PC-9 (cell line): ENCODE measurements at regions not wholly inside any gene's neighbourhood (a gene's known extent, or its start where the extent isn't known, plus 50 kb on each side); places are given as distances from the start of the nearest gene placed in this dataset.
"Not testable (repeated sequence)": the region's sequence is repeated elsewhere in the genome, so short reads cannot be mapped to it uniquely, and the experiment has no call there.

Experiments used
- BruUV-seq: library from RNA; stranded (reverse); fragments of 400-500 nt; replicated peaks from 2 replicates; lab custom pipeline; 2021; lab: Mats Ljungman, UMichigan
- CTCF ChIA-PET: fragments of 300-600 bp; sonication (Branson Sonifier 250); formaldehyde crosslinking; loops from one replicate; lab custom pipeline; 2022; ENCODE audit warnings: antibody characterized with exemption; lab: Charles Lee
- POLR2A ChIA-PET: fragments of 300-600 bp; sonication (Branson Sonifier 250); formaldehyde crosslinking; loops from one replicate; lab custom pipeline; 2022; ENCODE audit warnings: antibody characterized with exemption; ENCODE audit not compliant: unreplicated experiment; lab: Charles Lee
- DNase-seq, 2 experiments: peaks; one replicate each; pipeline versions ENCODE4 v3.0.0 to v3.0.0-alpha.2; 2015 to 2022; ENCODE audit warnings: mixed read lengths in 1 of 2
- H2AFZ ChIP-seq: fragments of 200-600 bp; sonication (generic); 2 replicates; pipeline ENCODE4 v1.8.1; 2017; ENCODE audit warnings: antibody characterized with exemption
- H3F3A ChIP-seq: fragments of 200-600 bp; sonication (generic); 2 replicates; pipeline ENCODE4 v1.8.1; 2017; ENCODE audit warnings: antibody characterized with exemption, mild to moderate bottlenecking, low read depth; ENCODE audit not compliant: insufficient read depth
- H3K27ac ChIP-seq: fragments of 200-600 bp; sonication (generic); 2 replicates; pipeline ENCODE4 v1.6.1; 2016; ENCODE audit warnings: mixed run types
- H3K27me3 ChIP-seq: fragments of 200-600 bp; sonication (generic); 2 replicates; pipeline ENCODE4 v1.6.1; 2016; ENCODE audit warnings: low read depth, mixed run types; ENCODE audit not compliant: insufficient read depth
- H3K36me3 ChIP-seq: fragments of 200-600 bp; sonication (generic); 2 replicates; pipeline ENCODE4 v1.6.1; 2016; ENCODE audit warnings: low read depth, mixed run types
- H3K4me1 ChIP-seq: fragments of 200-600 bp; sonication (generic); replicated peaks from 2 replicates; pipeline ENCODE4 v1.6.1; 2016; ENCODE audit warnings: mixed run types; ENCODE audit not compliant: insufficient read depth
- H3K4me2 ChIP-seq: fragments of 200-600 bp; sonication (generic); 2 replicates; pipeline ENCODE4 v1.6.1; 2017; ENCODE audit warnings: mixed run types
- H3K4me3 ChIP-seq: fragments of 200-600 bp; sonication (generic); 2 replicates; pipeline ENCODE4 v1.6.1; 2016; ENCODE audit warnings: mixed run types
- H3K79me2 ChIP-seq: fragments of 200-600 bp; sonication (generic); 2 replicates; pipeline ENCODE4 v1.6.1; 2017; ENCODE audit warnings: low read depth, mixed run types
- H3K9me2 ChIP-seq: fragments of 200-600 bp; sonication (generic); 2 replicates; pipeline ENCODE4 v1.8.1; 2017; ENCODE audit warnings: mild to moderate bottlenecking; ENCODE audit not compliant: insufficient read depth
- H3K9me3 ChIP-seq: fragments of 200-600 bp; sonication (generic); 2 replicates; pipeline ENCODE4 v1.8.1; 2016; ENCODE audit warnings: low read depth; ENCODE audit not compliant: insufficient read depth
- H4K20me1 ChIP-seq: fragments of 200-600 bp; sonication (generic); 2 replicates; pipeline ENCODE4 v1.8.1; 2017; ENCODE audit not compliant: insufficient read depth
- EZH2 ChIP-seq: fragments of 200-600 bp; sonication (generic); IDR thresholded peaks from 2 replicates; pipeline ENCODE4 v1.8.0; 2017; ENCODE audit warnings: antibody characterized with exemption, low read depth
- intact Hi-C: fragments of 100-400 bp; cut with micrococcal nuclease; formaldehyde crosslinking; loops from one replicate; pipeline ENCODE4 v1.10.0; 2022; ENCODE audit not compliant: unreplicated experiment
- TF ChIP-seq, protein P1 (sequence below): fragments of 200-600 bp; sonication (generic); conservative IDR thresholded peaks from 2 replicates; pipeline ENCODE4 v1.6.1; 2017; ENCODE audit warnings: mixed run types, antibody characterized with exemption, mild to moderate bottlenecking, moderate library complexity

DNA sequence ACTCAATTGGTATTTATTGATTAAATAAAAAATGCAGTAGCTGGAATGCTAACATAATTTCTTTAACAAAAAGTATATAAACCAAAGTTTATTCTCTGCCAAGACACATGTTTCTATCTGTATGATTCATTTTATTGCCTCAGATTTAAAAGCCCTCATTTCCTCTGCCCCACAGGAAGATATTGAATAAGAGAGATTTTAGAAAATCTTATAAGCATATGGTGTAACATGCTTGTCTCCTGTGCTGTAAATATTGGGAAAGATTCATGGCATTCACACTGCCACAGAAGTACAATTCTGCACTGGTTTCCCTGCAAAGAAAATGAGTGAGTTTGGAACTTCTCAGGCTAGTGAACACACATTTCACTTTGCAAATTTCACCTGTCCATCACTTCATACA is 134.9 kb upstream of the FBXL7 start:
- Histone ChIP-seq H3K79me2 (no peaks in the 10 kb centered on the region), H4K20me1 (no peaks in the 10 kb centered on the region), H3K36me3 (no peaks in the 10 kb centered on the region), H3K9me3 (no peaks in the 10 kb centered on the region), H2AFZ (no peak overlapping the region), H3K27me3 (no peaks in the 10 kb centered on the region), H3K27ac (no peak overlapping the region), H3F3A (no peaks in the 10 kb centered on the region), H3K4me2 (no peak overlapping the region), H3K4me1 (no peaks in the 10 kb centered on the region), H3K4me3 (no peak overlapping the region), H3K9me2 (no peaks in the 10 kb centered on the region)
- intact Hi-C loops: no loop called here
- POLR2A ChIA-PET: no interaction called here
- CTCF ChIA-PET: no interaction called here
- no peak for DNase-seq
- no peak for TF ChIP-seq EZH2
- TF ChIP-seq, protein P1, sequence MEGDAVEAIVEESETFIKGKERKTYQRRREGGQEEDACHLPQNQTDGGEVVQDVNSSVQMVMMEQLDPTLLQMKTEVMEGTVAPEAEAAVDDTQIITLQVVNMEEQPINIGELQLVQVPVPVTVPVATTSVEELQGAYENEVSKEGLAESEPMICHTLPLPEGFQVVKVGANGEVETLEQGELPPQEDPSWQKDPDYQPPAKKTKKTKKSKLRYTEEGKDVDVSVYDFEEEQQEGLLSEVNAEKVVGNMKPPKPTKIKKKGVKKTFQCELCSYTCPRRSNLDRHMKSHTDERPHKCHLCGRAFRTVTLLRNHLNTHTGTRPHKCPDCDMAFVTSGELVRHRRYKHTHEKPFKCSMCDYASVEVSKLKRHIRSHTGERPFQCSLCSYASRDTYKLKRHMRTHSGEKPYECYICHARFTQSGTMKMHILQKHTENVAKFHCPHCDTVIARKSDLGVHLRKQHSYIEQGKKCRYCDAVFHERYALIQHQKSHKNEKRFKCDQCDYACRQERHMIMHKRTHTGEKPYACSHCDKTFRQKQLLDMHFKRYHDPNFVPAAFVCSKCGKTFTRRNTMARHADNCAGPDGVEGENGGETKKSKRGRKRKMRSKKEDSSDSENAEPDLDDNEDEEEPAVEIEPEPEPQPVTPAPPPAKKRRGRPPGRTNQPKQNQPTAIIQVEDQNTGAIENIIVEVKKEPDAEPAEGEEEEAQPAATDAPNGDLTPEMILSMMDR: no peak
- BruUV-seq: no TSS peak

DNA sequence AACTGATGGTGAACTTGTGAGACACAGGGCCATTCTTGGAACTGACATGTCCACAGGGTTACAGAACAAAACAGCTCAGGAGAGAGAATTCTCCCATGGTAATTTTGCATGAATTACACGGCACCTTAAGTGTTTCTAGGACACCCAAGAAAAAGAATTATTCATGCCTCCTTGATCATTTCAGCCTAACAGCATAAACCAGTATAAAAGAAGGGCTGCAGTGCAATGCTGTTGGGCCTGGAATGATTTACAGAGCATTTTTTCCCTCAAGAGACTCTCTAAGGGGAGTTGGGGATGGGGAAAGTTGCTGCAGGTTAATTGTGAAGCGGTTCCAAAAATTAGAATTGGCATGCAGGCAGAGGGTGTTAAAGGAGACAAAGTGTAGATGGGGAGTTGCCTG is 136.4 kb upstream of the FBXL7 start:
- CTCF ChIA-PET: no interaction called here
- Histone ChIP-seq H3K27ac (no peak overlapping the region), H3K4me1 (no peaks in the 10 kb centered on the region), H3K79me2 (no peaks in the 10 kb centered on the region), H2AFZ (no peak overlapping the region), H3K4me3 (no peak overlapping the region), H3K27me3 (no peaks in the 10 kb centered on the region), H3K9me3 (no peaks in the 10 kb centered on the region), H3F3A (no peaks in the 10 kb centered on the region), H3K4me2 (no peak overlapping the region), H3K9me2 (no peaks in the 10 kb centered on the region), H4K20me1 (no peaks in the 10 kb centered on the region), H3K36me3 (no peaks in the 10 kb centered on the region)
- intact Hi-C loops: no loop called here
- POLR2A ChIA-PET: no interaction called here
- DNase-seq: no peak
- TF ChIP-seq EZH2: no peak
- TF ChIP-seq, protein P1: no peak
- no TSS peak for BruUV-seq

DNA sequence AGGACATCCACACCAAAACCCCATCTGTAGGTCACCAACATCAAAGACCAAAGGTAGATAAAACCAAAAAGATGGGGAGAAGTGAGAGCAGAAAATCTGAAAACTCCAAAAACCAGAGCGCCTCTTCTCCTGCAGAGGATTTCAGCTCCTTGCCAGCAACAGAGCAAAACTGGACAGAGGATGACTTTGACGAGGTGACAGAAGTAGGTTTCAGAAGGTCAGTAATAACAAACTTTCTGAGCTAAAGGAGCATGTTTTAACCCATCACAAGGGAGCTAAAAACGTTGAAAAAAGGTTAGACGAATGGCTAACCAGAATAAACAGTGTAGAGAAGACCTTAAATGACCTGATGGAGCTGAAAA is 142.9 kb upstream of the FBXL7 start:
- intact Hi-C loops, H4K20me1 ChIP-seq, POLR2A ChIA-PET: not testable (repeated sequence)

GRCh38 chr5:15356308-15357091 is 143.5 kb upstream of the FBXL7 start:
- H3K79me2 ChIP-seq, H2AFZ ChIP-seq, H3F3A ChIP-seq, H3K9me2 ChIP-seq, H3K4me3 ChIP-seq, POLR2A ChIA-PET, H4K20me1 ChIP-seq, DNase-seq, intact Hi-C loops, H3K27ac ChIP-seq, BruUV-seq, H3K27me3 ChIP-seq, CTCF ChIA-PET, H3K9me3 ChIP-seq, H3K4me1 ChIP-seq, H3K4me2 ChIP-seq, H3K36me3 ChIP-seq: not testable (repeated sequence)

More for the DNA sequence above, 142.9 kb upstream of the FBXL7 start:
- H3K36me3 ChIP-seq, H3K9me2 ChIP-seq, H2AFZ ChIP-seq, H3K79me2 ChIP-seq, H3K4me2 ChIP-seq, H3F3A ChIP-seq, H3K4me1 ChIP-seq, DNase-seq, H3K27ac ChIP-seq, BruUV-seq, H3K4me3 ChIP-seq, H3K9me3 ChIP-seq, CTCF ChIA-PET, H3K27me3 ChIP-seq: not testable (repeated sequence)
